Urothelium cell line (cell line): ENCODE measurements at regions not wholly inside any gene's neighbourhood (a gene's known extent, or its start where the extent isn't known, plus 50 kb on each side); places are given as distances from the start of the nearest gene placed in this dataset.
"Not testable (repeated sequence)": the region's sequence is repeated elsewhere in the genome, so short reads cannot be mapped to it uniquely, and the experiment has no call there.

ENCODE experiments used
- DNase-seq: peaks from one replicate; pipeline ENCODE4 v3.0.0; 2011; ENCODE audit warnings: low spot score, mixed read lengths
- FAIRE-seq: peaks from 2 replicates; lab custom pipeline; 2011; peaks lifted over from hg19 to GRCh38; lab: Jason Lieb, UNC

GRCh38 chr5:83810511-83810910 is 89.9 kb upstream of the HAPLN1 start:
- DNase-seq (no peak), FAIRE-seq (no peak)

GRCh38 chr5:83802686-83803085 is 82.0 kb upstream of the HAPLN1 start:
- no peak for FAIRE-seq
- peak; percentile 18 for DNase-seq

- no peak for DNase-seq
- FAIRE-seq, result no peak
Observed at GRCh38 chr5:83800201-83800600, 79.5 kb upstream of the HAPLN1 start.

- DNase-seq, FAIRE-seq: not testable (repeated sequence)
Observed at GRCh38 chr5:83799020-83799419, 78.4 kb upstream of the HAPLN1 start.

- FAIRE-seq (no peak), DNase-seq (no peak)
Observed at GRCh38 chr5:83789371-83789770, 68.7 kb upstream of the HAPLN1 start.

- FAIRE-seq, result no peak
Observed at GRCh38 chr5:83787631-83788030, 67.0 kb upstream of the HAPLN1 start.

GRCh38 chr5:83785176-83785668 is 64.6 kb upstream of the HAPLN1 start:
- FAIRE-seq (no peak), DNase-seq (no peak)

More at GRCh38 chr5:83787631-83788030, 67.0 kb upstream of the HAPLN1 start:
- DNase-seq, result no peak

GRCh38 chr5:83780699-83781350 is 60.2 kb upstream of the HAPLN1 start:
- no peak for DNase-seq
- no peak for FAIRE-seq

GRCh38 chr5:83777856-83778255 is 57.2 kb upstream of the HAPLN1 start:
- DNase-seq (no peak), FAIRE-seq (no peak)

- no peak for FAIRE-seq
- no peak for DNase-seq
Observed at GRCh38 chr5:83776437-83777031, 55.9 kb upstream of the HAPLN1 start.
